K562 (cell line): ENCODE measurements at regions not wholly inside any gene's neighbourhood (a gene's known extent, or its start where the extent isn't known, plus 50 kb on each side); places are given as distances from the start of the nearest gene placed in this dataset.

ENCODE experiments used
- BDP1 ChIP-seq: IDR thresholded peaks from 3 replicates; pipeline ENCODE4 v1.6.1; 2011; ENCODE audit not compliant: insufficient read length, insufficient read depth
- CBX8 ChIP-seq: fragments of 200-600 bp; sonication (generic); IDR thresholded peaks from 2 replicates; pipeline ENCODE4 v1.6.1; 2012; ENCODE audit warnings: borderline replicate concordance, mixed run types, low read depth, mild to moderate bottlenecking, moderate library complexity, mixed read lengths, low read length, control low read depth, inconsistent platforms; ENCODE audit not compliant: poor library complexity, severe bottlenecking; ENCODE audit errors: extremely low read depth
- ETS2 ChIP-seq: IDR thresholded peaks from 2 replicates; pipeline ENCODE4 v1.6.1; 2016; ENCODE audit warnings: borderline replicate concordance, missing genetic modification characterization, mild to moderate bottlenecking, moderate library complexity, missing compliant biosample characterization; ENCODE audit not compliant: poor library complexity, severe bottlenecking
- GATAD2B ChIP-seq: fragments of 450-650 bp; IDR thresholded peaks from 2 replicates; pipeline ENCODE4 v1.6.1; 2017; ENCODE audit warnings: mild to moderate bottlenecking, borderline replicate concordance
- HDAC6 ChIP-seq: IDR thresholded peaks from 2 replicates; pipeline ENCODE4 v1.6.1; 2012; ENCODE audit warnings: low read depth, mild to moderate bottlenecking, control low read depth, inconsistent platforms, low read length, moderate library complexity
- NFIC ChIP-seq: fragments of 450-650 bp; IDR thresholded peaks from 2 replicates; pipeline ENCODE4 v1.6.1; 2017; ENCODE audit warnings: mild to moderate bottlenecking, inconsistent platforms
- ZNF143 ChIP-seq: sonication (generic); formaldehyde crosslinking; IDR thresholded peaks from 2 replicates; pipeline ENCODE4 v1.9.0; 2022; ENCODE audit warnings: mild to moderate bottlenecking, missing genetic modification reagents
- TF ChIP-seq, protein P1 (sequence below): sonication (generic); formaldehyde crosslinking; IDR thresholded peaks from 2 replicates; pipeline ENCODE4 v1.9.0; 2022; ENCODE audit warnings: mild to moderate bottlenecking, missing genetic modification reagents
- TF ChIP-seq, protein P2 (sequence below): fragments of 250-450 bp; sonication (Bioruptor Pico); IDR thresholded peaks from 2 replicates; pipeline ENCODE4 v1.5.1; 2021; ENCODE audit warnings: mild to moderate bottlenecking
- TF ChIP-seq, protein P3 (sequence below), 3 experiments: IDR thresholded peaks in 2 of 3; conservative IDR thresholded peaks in 1 of 3; 2 replicates each; pipeline ENCODE4 v1.5.1; 2011 to 2012; ENCODE audit warnings: low read length in 3 of 3, mild to moderate bottlenecking in 3 of 3, control low read depth in 2 of 3, improper control_type of control experiment in 1 of 3, inconsistent platforms in 1 of 3, low read depth in 1 of 3, mixed read lengths in 1 of 3, moderate library complexity in 1 of 3; ENCODE audit not compliant: insufficient read depth in 2 of 3

GRCh38 chr21:41045534-41046268 is 122.3 kb upstream of the BACE2 start (continued):
- TF ChIP-seq, protein P1, sequence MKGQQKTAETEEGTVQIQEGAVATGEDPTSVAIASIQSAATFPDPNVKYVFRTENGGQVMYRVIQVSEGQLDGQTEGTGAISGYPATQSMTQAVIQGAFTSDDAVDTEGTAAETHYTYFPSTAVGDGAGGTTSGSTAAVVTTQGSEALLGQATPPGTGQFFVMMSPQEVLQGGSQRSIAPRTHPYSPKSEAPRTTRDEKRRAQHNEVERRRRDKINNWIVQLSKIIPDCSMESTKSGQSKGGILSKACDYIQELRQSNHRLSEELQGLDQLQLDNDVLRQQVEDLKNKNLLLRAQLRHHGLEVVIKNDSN (CRISPR knock-in tag), result no peak
- TF ChIP-seq BDP1 (no peak), NFIC (peak; percentile 52; the same call in 1 of the 2 replicates), GATAD2B (no peak), CBX8 (no peak), ZNF143 (CRISPR knock-in tag) (no peak), HDAC6 (no peak), ETS2 (no peak)
- TF ChIP-seq, protein P2, sequence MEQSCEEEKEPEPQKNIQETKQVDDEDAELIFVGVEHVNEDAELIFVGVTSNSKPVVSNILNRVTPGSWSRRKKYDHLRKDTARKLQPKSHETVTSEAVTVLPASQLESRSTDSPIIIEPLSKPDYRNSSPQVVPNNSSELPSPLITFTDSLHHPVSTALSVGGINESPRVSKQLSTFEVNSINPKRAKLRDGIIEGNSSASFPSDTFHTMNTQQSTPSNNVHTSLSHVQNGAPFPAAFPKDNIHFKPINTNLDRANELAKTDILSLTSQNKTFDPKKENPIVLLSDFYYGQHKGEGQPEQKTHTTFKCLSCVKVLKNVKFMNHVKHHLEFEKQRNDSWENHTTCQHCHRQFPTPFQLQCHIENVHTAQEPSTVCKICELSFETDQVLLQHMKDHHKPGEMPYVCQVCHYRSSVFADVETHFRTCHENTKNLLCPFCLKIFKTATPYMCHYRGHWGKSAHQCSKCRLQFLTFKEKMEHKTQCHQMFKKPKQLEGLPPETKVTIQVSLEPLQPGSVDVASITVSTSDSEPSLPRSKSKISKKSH (CRISPR knock-in tag), result no peak
- TF ChIP-seq, protein P3, sequence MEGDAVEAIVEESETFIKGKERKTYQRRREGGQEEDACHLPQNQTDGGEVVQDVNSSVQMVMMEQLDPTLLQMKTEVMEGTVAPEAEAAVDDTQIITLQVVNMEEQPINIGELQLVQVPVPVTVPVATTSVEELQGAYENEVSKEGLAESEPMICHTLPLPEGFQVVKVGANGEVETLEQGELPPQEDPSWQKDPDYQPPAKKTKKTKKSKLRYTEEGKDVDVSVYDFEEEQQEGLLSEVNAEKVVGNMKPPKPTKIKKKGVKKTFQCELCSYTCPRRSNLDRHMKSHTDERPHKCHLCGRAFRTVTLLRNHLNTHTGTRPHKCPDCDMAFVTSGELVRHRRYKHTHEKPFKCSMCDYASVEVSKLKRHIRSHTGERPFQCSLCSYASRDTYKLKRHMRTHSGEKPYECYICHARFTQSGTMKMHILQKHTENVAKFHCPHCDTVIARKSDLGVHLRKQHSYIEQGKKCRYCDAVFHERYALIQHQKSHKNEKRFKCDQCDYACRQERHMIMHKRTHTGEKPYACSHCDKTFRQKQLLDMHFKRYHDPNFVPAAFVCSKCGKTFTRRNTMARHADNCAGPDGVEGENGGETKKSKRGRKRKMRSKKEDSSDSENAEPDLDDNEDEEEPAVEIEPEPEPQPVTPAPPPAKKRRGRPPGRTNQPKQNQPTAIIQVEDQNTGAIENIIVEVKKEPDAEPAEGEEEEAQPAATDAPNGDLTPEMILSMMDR (IDR thresholded peaks at IDR 0.05 in 2 of 3, conservative IDR thresholded peaks at IDR 0.05 in 1 of 3; ENCODE audit: insufficient read depth in 2 of 3, low read depth in 1 of 3, low read length in 3 of 3), result 0 out of 6 replicates have a peak, but pooled peaks of 2 of the 3 experiments have one; percentile 7 to 35
